Lower leg skin (tissue), 4 donors: ENCODE measurements at regions not wholly inside any gene's neighbourhood (a gene's known extent, or its start where the extent isn't known, plus 50 kb on each side); places are given as distances from the start of the nearest gene placed in this dataset.

ENCODE experiments used
- DNase-seq, 2 donors: peaks; one replicate each; pipeline ENCODE4 v3.0.0-alpha.2; 2019; ENCODE audit warnings: low spot score in 2 of 2
- H3K4me3 ChIP-seq: fragments of 200-600 bp; sonication (generic); 2 replicates; pipeline ENCODE4 v1.5.1; 2017; ENCODE audit warnings: mild to moderate bottlenecking, low read depth; ENCODE audit not compliant: poor library complexity, severe bottlenecking
- CTCF ChIP-seq, 3 donors: fragments of 450-650 bp; IDR thresholded peaks; one replicate each; pipeline ENCODE4 v1.5.1; 2016; ENCODE audit warnings: antibody characterized with exemption in 3 of 3, mild to moderate bottlenecking in 3 of 3, moderate library complexity in 2 of 3
- POLR2A ChIP-seq, 2 donors: fragments of 450-650 bp; IDR thresholded peaks; one replicate each; pipeline ENCODE4 v1.6.1; 2016 to 2017; ENCODE audit warnings: antibody characterized with exemption in 2 of 2, mild to moderate bottlenecking in 1 of 2, moderate library complexity in 1 of 2
- WGBS, 2 donors: methylation state at CpG; one replicate each; pipeline ENCODE4 v1.1.5; 2018; 5-methylcytosine and 5-hydroxymethylcytosine counted together
- intact Hi-C: fragments of 100-400 bp; cut with DNase I; formaldehyde crosslinking; loops from one replicate; pipeline ENCODE4 v1.15.0; 2023; ENCODE audit warnings: low total_unique reads

- TF ChIP-seq CTCF (IDR thresholded peaks at IDR 0.05) (no peak), POLR2A (IDR thresholded peaks at IDR 0.05) (no peak)
- no peak for DNase-seq
- H3K4me3 ChIP-seq = no peak overlapping the region
- 58 to 66% methylated on average over 5 of the region's 5 CpGs for WGBS, 2 donors
- intact Hi-C loops = no loop called here
Observed at GRCh38 chr2:221330436-221330835, 241.7 kb downstream of the EPHA4 start.

GRCh38 chr2:221334481-221335218 is 237.5 kb downstream of the EPHA4 start:
- no peak overlapping the region for H3K4me3 ChIP-seq
- DNase-seq = no peak
- TF ChIP-seq POLR2A (IDR thresholded peaks at IDR 0.05) (no peak), CTCF (IDR thresholded peaks at IDR 0.05) (no peak)
- intact Hi-C loops = no loop called here
- 34 to 42% methylated on average over 11 of the region's 11 CpGs for WGBS, 2 donors

- intact Hi-C loops = no loop called here
- DNase-seq = no peak
- H3K4me3 ChIP-seq = no peak overlapping the region
- TF ChIP-seq CTCF (IDR thresholded peaks at IDR 0.05) (no peak), POLR2A (IDR thresholded peaks at IDR 0.05) (no peak)
- WGBS, 2 donors = 60 to 63% methylated on average over 12 of the region's 12 CpGs
Observed at GRCh38 chr2:221335219-221335752, 236.8 kb downstream of the EPHA4 start.

- no peak overlapping the region for H3K4me3 ChIP-seq
- intact Hi-C loops = no loop called here
- DNase-seq = no peak
- no peak for TF ChIP-seq POLR2A (IDR thresholded peaks at IDR 0.05)
- no peak for TF ChIP-seq CTCF (IDR thresholded peaks at IDR 0.05)
- whole genome bisulfite sequencing, 2 donors = 79 to 83% methylated on average over 2 of the region's 2 CpGs
Observed at GRCh38 chr2:221336967-221337366, 235.1 kb downstream of the EPHA4 start.

- H3K4me3 ChIP-seq = no peak overlapping the region
- intact Hi-C loops = no loop called here
- 78 to 85% methylated on average over 5 of the region's 5 CpGs for WGBS, 2 donors
- no peak for TF ChIP-seq POLR2A (IDR thresholded peaks at IDR 0.05)
- TF ChIP-seq CTCF (IDR thresholded peaks at IDR 0.05) = no peak
- no peak for DNase-seq
Observed at GRCh38 chr2:221337957-221338685, 234.0 kb downstream of the EPHA4 start.
